HS-5 (cell line): ENCODE measurements at regions not wholly inside any gene's neighbourhood (a gene's known extent, or its start where the extent isn't known, plus 50 kb on each side); places are given as distances from the start of the nearest gene placed in this dataset.

Source experiments
- DNase-seq: peaks from one replicate; pipeline ENCODE4 v3.0.0-alpha.2; 2012; ENCODE audit warnings: low read depth

DNA sequence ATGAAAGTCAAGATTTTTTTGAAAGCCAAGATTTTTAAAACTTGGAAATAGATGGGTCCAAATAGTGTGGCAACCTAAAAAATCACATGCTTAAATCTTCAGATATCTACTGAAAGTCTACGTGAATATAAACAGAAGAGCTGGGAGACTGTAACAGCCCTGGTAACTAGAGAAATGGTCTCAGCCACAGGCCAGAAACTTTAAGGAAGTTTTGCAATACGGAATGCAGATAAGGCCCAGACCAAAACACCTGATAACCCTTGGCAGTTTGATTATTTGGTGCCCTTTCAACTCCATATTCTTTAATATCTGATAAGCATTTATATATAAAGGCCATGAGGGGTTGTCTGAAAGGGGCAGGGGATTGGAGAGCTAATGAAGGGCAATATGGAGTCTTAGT is 537.3 kb upstream of the TGFBR2 start:
- no peak for DNase-seq

DNA sequence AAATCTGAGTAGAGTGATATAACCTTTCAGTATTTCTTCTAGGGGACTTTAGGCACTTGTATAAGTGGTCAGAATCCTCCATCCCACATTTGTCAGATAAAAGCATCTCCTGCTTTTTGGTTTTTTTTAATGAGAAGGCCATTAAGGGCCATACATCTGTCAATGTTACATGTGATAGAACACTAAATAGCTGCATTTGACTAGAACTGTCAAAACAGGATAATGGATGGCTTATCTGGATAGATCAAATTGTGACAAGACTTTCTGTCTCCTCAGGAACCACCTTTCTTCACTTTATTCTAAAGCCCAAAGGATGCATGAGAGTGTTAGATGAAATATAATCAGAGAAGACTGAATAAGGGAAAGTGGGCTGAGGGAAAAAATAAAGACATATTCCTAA is 533.4 kb upstream of the TGFBR2 start:
- DNase-seq, result no peak

DNA sequence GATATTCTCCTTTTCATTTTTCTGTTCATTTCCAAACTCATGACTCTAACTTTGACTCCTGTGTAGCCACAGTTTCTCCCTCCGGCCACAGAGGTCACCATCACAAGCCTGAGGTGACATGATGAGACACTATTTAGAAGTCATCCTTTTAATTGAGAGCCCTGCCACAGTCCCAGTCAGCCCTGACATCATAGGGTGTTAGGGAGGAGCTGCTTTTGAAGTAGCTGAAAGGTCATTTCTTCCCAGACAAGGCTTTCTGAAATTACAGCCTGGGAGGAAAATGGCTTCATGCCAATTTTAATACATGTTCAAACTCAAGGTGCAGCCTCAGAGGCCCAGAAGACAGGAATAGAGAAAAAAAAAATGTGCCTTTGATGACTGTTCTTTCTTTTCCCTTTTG is 532.8 kb upstream of the TGFBR2 start:
- no peak for DNase-seq

DNA sequence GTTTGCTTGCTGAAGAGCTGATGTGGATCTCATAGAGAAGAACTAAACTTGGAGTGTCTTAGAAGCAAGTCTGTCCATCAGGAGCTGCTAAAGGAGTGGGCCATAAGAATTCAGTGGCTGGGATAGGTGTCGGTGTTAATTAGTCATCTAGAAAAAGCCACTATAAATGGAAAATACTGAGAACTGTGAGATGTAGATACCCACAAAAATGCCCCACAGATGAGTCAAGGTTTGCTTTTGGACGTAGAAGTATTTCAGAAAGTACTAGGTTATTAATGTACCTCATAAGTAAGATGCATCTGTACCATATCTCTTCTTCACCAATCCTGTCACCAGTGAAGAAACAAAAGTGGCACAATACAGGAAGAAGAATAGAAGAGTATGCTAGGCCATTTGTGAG is 530.9 kb upstream of the TGFBR2 start:
- DNase-seq, result no peak

DNA sequence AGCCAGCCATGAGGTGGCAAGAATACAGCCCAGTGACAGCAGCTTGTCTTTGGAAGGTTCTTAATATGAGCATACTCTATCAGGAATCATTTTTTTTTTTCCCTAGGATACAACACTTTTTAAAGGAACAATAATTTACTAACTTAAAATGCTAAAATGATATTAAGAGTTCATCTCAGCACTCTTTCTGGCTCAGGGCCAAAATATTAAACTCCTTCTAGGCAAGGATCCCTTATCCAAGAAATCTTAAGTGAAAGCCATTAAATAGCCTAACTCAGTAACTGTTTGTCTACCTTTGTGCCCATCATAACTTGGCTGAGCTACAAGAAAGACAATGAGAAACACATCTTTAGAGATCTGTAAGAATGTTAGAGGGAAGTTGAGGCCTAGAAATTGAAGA is 529.5 kb upstream of the TGFBR2 start:
- no peak for DNase-seq

- DNase-seq, result no peak
Measured at GRCh38 chr3:30077746-30078145, 528.7 kb upstream of the TGFBR2 start.

DNA sequence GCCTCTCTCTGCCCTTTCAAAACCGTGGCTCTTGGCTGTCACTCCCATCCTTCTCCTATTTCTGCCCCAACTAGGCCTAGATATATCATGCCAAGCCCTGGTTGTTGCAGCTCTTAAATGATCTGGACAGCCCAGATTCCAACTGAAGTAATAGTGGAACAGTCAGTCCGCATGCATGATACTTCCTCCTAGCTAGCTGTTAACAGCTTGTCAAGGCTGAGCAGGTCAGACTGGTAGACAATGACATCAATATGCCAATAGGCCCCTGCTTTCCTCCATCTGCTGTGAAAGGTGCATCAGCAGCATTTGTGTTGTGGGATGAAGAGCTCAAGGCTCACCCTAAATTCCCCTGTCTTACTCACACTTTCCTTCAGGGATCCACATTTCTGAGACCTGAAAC is 527.7 kb upstream of the TGFBR2 start:
- DNase-seq, result no peak

- DNase-seq, result no peak
Measured at GRCh38 chr3:30081904-30082303, 524.5 kb upstream of the TGFBR2 start.

DNA sequence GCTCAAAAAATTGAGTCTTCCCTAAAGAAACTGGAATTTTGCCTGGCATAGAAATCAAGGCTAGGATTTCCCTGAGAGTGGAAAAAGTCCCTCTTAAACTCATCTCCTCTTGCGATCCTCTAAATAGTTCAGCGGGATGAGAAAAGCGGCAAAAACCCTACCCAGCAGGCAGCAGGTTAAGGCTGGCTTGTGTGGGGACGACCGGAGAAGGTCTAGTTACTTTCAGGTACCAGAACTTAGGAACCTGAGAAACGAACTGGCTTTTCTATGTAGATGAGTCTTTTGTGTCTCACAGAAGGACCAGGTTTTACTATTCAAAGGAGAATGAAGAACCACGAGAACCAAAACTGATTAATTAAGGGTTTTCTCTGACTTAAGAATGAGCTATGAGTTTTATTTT is 523.7 kb upstream of the TGFBR2 start:
- no peak for DNase-seq

- DNase-seq, result no peak
Measured at GRCh38 chr3:30083315-30083714, 523.1 kb upstream of the TGFBR2 start.

GRCh38 chr3:30084316-30084715 is 522.1 kb upstream of the TGFBR2 start:
- no peak for DNase-seq

DNA sequence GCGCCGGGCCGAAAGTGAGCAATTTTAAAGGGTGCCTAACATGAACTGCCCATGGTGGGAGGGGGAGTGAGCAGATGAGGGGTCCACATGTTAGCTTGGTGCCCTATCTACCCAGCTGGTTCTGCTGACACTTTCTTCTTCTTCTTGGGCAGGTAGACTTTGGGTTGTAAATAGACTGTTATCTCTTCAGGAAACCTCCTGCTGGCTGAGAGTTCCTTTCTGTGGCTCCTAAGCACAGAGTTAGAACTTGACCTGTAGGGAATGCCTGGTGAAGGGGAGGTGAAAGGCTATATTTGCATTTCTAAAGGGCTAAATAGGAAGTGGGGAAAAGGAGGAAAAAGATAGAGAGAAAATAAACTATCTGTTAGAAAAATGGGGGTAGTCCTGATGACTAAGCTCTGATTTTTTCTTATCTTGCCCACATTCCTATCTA is 521.4 kb upstream of the TGFBR2 start:
- no peak for DNase-seq

- no peak for DNase-seq
Measured at GRCh38 chr3:30085486-30085885, 520.9 kb upstream of the TGFBR2 start.

DNA sequence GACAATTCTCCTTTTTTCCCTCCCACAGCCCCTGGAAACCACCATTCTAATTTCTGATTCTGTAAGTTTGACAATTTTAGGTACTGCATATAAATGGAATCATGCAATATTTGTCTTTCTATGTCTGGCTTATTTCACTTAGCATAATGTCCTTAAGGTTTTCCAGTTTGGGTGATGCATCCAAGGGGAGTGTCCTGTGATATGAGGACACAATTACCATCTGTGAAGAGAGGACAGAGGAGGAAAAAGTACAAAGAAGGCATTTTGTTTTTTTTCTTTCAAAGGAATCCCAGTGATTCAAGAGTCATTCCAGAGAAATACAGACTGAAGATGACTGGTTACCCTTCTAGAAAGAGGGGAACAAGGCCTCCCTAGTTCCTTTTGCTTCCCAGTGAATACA is 514.7 kb upstream of the TGFBR2 start:
- DNase-seq, result no peak

GRCh38 chr3:30097022-30097650 is 509.3 kb upstream of the TGFBR2 start:
- no peak for DNase-seq

- no peak for DNase-seq
Measured at GRCh38 chr3:30098243-30098642, 508.2 kb upstream of the TGFBR2 start.

GRCh38 chr3:30098653-30099455 is 507.5 kb upstream of the TGFBR2 start:
- DNase-seq, result no peak

- no peak for DNase-seq
Measured at GRCh38 chr3:30102356-30102755, 504.0 kb upstream of the TGFBR2 start.

- DNase-seq, result no peak
Measured at GRCh38 chr3:30103186-30103585, 503.2 kb upstream of the TGFBR2 start.

DNA sequence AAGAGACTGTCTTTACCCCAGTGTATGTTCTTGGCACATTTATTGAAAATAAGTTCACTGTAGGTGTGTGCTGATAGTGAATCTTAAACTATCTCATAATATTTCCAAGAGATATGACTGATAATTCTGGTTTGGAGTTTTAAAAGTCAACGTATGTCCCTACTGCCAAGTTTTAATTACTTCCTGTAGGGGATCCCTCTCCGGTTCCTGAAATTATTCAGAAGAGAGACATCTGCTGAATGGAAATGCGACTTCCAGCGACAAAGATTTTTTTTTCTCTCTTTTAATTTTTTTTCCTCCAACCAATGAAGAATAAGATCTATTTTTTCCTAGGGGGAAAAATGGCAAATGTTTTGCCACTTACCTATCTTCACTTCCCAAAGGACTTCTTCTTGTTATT is 498.9 kb upstream of the TGFBR2 start:
- DNase-seq, result no peak

DNA sequence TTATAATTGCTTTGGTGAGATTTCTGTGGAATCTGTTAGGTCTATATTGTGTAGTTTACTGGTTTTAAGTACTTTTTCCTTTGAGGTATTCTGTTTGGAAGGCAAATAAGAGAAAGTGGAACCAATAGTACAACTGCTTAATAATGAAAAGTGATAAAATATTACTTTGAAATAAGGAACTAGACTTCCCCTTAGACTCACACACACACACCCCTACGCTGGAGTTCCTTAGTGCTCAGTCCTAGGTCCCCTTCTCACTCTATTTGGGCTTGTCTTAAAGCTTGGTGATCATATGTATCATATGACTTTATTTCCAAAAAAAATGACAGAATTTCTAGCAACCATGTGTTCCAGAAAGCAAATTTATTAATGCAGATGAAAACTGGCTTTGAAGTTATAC is 494.0 kb upstream of the TGFBR2 start:
- no peak for DNase-seq

DNA sequence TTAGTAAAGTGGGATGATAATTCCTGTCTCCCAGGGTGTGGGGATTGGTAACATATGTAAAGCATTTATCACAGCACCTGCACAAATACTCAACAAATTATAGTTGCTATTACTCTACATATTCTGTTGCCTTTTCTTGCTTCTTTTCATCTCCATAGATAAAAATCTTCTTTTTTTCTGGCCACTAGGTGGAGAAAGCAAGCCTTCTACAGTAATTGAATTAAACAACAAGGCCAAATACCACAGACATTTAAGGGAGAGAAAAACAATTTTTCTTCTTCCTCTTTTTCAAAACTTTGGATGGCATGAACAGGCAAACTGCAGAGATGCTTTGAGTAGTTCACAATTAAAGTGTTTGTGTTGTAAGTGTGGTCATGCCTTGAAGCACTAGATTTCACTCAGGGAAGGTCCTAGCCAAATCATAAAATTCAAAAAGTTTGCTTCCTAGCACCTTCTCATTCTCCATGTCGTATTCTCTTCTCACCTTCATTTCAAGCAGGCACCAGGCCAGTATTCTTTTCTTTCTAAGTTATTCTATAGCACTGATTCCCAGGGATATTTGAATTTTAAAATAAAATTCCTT is 493.4 kb upstream of the TGFBR2 start:
- DNase-seq, result no peak

- no peak for DNase-seq
Measured at GRCh38 chr3:30113906-30114305, 492.5 kb upstream of the TGFBR2 start.

GRCh38 chr3:30114918-30115317 is 491.5 kb upstream of the TGFBR2 start:
- DNase-seq, result no peak
